GM23338 (cell line): ENCODE measurements at regions not wholly inside any gene's neighbourhood (a gene's known extent, or its start where the extent isn't known, plus 50 kb on each side); places are given as distances from the start of the nearest gene placed in this dataset.
A peak's percentile ranks its signal among the peaks of the same experiment; 100 is the strongest.

Source experiments
- ATAC-seq: fragments of 200-7000 bp; cut with Tn5 transposase; 3 replicates; pipeline ENCODE4 v1.9.1; 2020
- DNase-seq: peaks from one replicate; pipeline ENCODE4 v3.0.0-alpha.2; 2015; ENCODE audit warnings: low spot score
- H2AFZ ChIP-seq: fragments of 200-600 bp; sonication (generic); 2 replicates; pipeline ENCODE4 v1.8.0; 2016; ENCODE audit warnings: antibody characterized with exemption, mild to moderate bottlenecking, moderate library complexity
- H3F3A ChIP-seq: fragments of 200-600 bp; sonication (generic); replicated peaks from 2 replicates; pipeline ENCODE4 v1.8.0; 2017; ENCODE audit warnings: antibody characterized with exemption, mixed run types, low read depth
- H3K27ac ChIP-seq: fragments of 200-600 bp; sonication (generic); 2 replicates; pipeline ENCODE4 v1.6.1; 2016; ENCODE audit warnings: low read depth
- H3K27me3 ChIP-seq: fragments of 200-600 bp; sonication (generic); 2 replicates; pipeline ENCODE4 v1.8.0; 2016; ENCODE audit warnings: mild to moderate bottlenecking, mixed run types, moderate library complexity; ENCODE audit not compliant: insufficient read depth
- H3K36me3 ChIP-seq: fragments of 200-600 bp; sonication (generic); 2 replicates; pipeline ENCODE4 v1.8.0; 2016; ENCODE audit warnings: mild to moderate bottlenecking; ENCODE audit not compliant: insufficient read depth
- H3K4me1 ChIP-seq: fragments of 200-600 bp; sonication (generic); 2 replicates; pipeline ENCODE4 v1.8.0; 2016; ENCODE audit warnings: mild to moderate bottlenecking, moderate library complexity; ENCODE audit not compliant: insufficient read depth
- H3K4me2 ChIP-seq: fragments of 200-600 bp; sonication (generic); 2 replicates; pipeline ENCODE4 v1.7.1; 2017; ENCODE audit warnings: mixed run types
- H3K4me3 ChIP-seq: fragments of 200-600 bp; sonication (generic); 2 replicates; pipeline ENCODE4 v1.6.1; 2016; ENCODE audit warnings: mixed run types
- H3K79me2 ChIP-seq: fragments of 200-600 bp; sonication (generic); replicated peaks from 2 replicates; pipeline ENCODE4 v1.8.0; 2017; ENCODE audit warnings: mild to moderate bottlenecking; ENCODE audit not compliant: insufficient read depth
- H3K9me2 ChIP-seq: fragments of 200-600 bp; sonication (generic); 2 replicates; pipeline ENCODE4 v1.8.0; 2017; ENCODE audit not compliant: insufficient read depth
- H4K20me1 ChIP-seq: fragments of 200-600 bp; sonication (generic); replicated peaks from 2 replicates; pipeline ENCODE4 v1.8.0; 2017; ENCODE audit warnings: mild to moderate bottlenecking; ENCODE audit not compliant: insufficient read depth
- H3K27ac Mint-ChIP-seq: 2 replicates; pipeline ENCODE4 v1.8.0; 2020; ENCODE audit warnings: inconsistent platforms, mild to moderate bottlenecking, moderate library complexity, mixed read lengths
- H3K27me3 Mint-ChIP-seq: 3 replicates; pipeline ENCODE4 v1.8.0; 2022; ENCODE audit warnings: low read depth, mild to moderate bottlenecking, moderate library complexity, mixed read lengths, inconsistent platforms; ENCODE audit not compliant: insufficient read depth, poor library complexity
- H3K36me3 Mint-ChIP-seq: 3 replicates; pipeline ENCODE4 v1.8.0; 2021; ENCODE audit warnings: low read depth, mild to moderate bottlenecking, inconsistent platforms, moderate library complexity, mixed read lengths
- H3K4me1 Mint-ChIP-seq: 3 replicates; pipeline ENCODE4 v1.8.0; 2020; ENCODE audit warnings: mild to moderate bottlenecking, inconsistent platforms, mixed read lengths
- H3K4me3 Mint-ChIP-seq: 3 replicates; pipeline ENCODE4 v1.8.0; 2021; ENCODE audit warnings: moderate library complexity, mild to moderate bottlenecking, inconsistent platforms, mixed read lengths
- H3K9me3 Mint-ChIP-seq: 3 replicates; pipeline ENCODE4 v1.8.0; 2020; ENCODE audit warnings: moderate library complexity, mild to moderate bottlenecking, inconsistent platforms, mixed read lengths
- CREB1 ChIP-seq: fragments of 250-450 bp; sonication (Bioruptor Pico); IDR thresholded peaks from 2 replicates; pipeline ENCODE4 v1.5.0; 2020; ENCODE audit warnings: low read depth, mild to moderate bottlenecking, moderate library complexity
- EZH2 ChIP-seq: fragments of 200-600 bp; sonication (generic); IDR thresholded peaks from one replicate; pipeline ENCODE4 v1.8.0; 2017; ENCODE audit warnings: antibody characterized with exemption, mild to moderate bottlenecking, low read depth; ENCODE audit not compliant: unreplicated experiment
- NANOG ChIP-seq: IDR thresholded peaks from 2 replicates; pipeline ENCODE4 v1.6.1; 2016; ENCODE audit warnings: antibody characterized with exemption, borderline replicate concordance
- POLR2AphosphoS5 ChIP-seq: IDR thresholded peaks from 2 replicates; pipeline ENCODE4 v1.6.1; 2016; ENCODE audit warnings: antibody characterized with exemption, low read depth
- STAT1 ChIP-seq: IDR thresholded peaks from one replicate; pipeline ENCODE4 v1.6.1; 2016; ENCODE audit warnings: antibody characterized with exemption; ENCODE audit not compliant: unreplicated experiment
- ZNF114 ChIP-seq: fragments of 250-450 bp; sonication (Bioruptor Pico); IDR thresholded peaks from 2 replicates; pipeline ENCODE4 v1.5.0; 2020; ENCODE audit warnings: mild to moderate bottlenecking, moderate library complexity
- ZNF331 ChIP-seq: fragments of 250-450 bp; sonication (Bioruptor Pico); IDR thresholded peaks from 2 replicates; pipeline ENCODE4 v1.5.0; 2020; ENCODE audit warnings: low read depth, mild to moderate bottlenecking, moderate library complexity
- TF ChIP-seq, protein P1 (sequence below), 2 experiments: fragments of 200-600 bp in 1 of 2; sonication (generic) in 1 of 2; conservative IDR thresholded peaks; 2 replicates each; pipeline versions ENCODE4 v1.5.1 to v1.6.1; 2016 to 2017; ENCODE audit warnings: antibody characterized with exemption in 2 of 2, low read depth in 2 of 2, mild to moderate bottlenecking in 2 of 2, moderate library complexity in 1 of 2
- TF ChIP-seq, protein P2 (sequence below): IDR thresholded peaks from one replicate; pipeline ENCODE4 v1.6.1; 2018; ENCODE audit warnings: antibody characterized with exemption; ENCODE audit not compliant: unreplicated experiment
- TF ChIP-seq, protein P3 (sequence below): IDR thresholded peaks from 2 replicates; pipeline ENCODE4 v1.6.1; 2016; ENCODE audit warnings: antibody characterized with exemption

DNA sequence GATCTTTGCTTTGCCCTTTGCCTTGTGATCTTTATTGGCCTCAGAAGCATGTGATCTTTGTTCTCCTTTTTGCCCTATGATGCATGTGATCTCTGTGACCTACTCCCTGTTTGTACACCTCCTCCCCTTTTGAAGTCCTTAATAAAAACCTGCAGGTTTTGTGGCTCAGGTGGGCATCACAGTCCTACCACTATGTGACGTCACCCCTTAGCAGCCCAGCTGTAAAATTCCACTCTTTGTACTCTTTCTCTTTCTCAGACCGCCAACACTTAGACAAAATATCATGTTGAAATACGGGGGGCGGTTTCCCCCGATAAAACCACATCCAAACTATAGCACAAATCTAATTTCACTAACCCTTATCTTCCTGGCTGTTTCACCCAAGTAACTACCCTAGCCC lies 76.7 kb upstream of the RAPGEF4 start:
- H3K4me1 ChIP-seq: no peaks in the 10 kb centered on the region
- DNase-seq: no peak
- Mint-ChIP-seq H3K9me3 (peaks cover 29% of the 10 kb centered on the region), H3K4me3 (no peak overlapping the region), H3K27ac (no peak overlapping the region), H3K4me1 (no peaks in the 10 kb centered on the region), H3K36me3 (peaks cover 18% of the 10 kb centered on the region), H3K27me3 (peaks cover 2% of the 10 kb centered on the region)
- H3K79me2 ChIP-seq: no peaks in the 10 kb centered on the region
- H3K9me2 ChIP-seq: no peaks in the 10 kb centered on the region
- no peak for ATAC-seq
- H2AFZ ChIP-seq: no peak overlapping the region
- H4K20me1 ChIP-seq: no peaks in the 10 kb centered on the region
- TF ChIP-seq STAT1: no peak
- no peaks in the 10 kb centered on the region for H3K27me3 ChIP-seq
- no peak overlapping the region for H3K27ac ChIP-seq
- H3K4me2 ChIP-seq: no peak overlapping the region
- no peak overlapping the region for H3K4me3 ChIP-seq
- H3K36me3 ChIP-seq: 0 out of 2 replicates have a peak, but pooled peaks cover 6% of the 10 kb centered on the region
- no peaks in the 10 kb centered on the region for H3F3A ChIP-seq

DNA sequence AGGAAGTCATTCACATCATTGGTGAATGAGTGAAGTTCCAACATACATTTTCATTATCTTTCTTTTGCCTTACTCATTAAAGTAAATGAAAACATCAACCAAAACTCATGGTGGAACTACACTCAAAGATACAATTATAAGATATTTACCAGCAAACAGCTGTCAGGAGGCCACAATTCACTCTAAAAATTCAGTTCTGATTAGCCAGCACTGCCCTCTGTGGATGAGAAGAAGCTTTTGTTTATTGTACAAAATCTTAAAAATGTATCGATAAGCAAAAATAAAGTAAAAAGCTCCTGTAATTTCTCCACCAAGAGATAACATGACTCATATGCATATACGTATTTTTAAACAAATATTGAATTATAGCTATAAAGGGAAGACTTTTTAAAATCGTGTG lies 73.5 kb upstream of the RAPGEF4 start:
- Mint-ChIP-seq H3K9me3 (peaks cover 47% of the 10 kb centered on the region), H3K36me3 (peaks cover 24% of the 10 kb centered on the region), H3K27me3 (peaks cover 6% of the 10 kb centered on the region), H3K4me3 (no peak overlapping the region), H3K4me1 (peaks cover 3% of the 10 kb centered on the region; the same call in 1 of the 3 replicates), H3K27ac (no peak overlapping the region)
- 0 out of 2 replicates have a peak, but pooled peaks cover 2% of the 10 kb centered on the region for H3K4me1 ChIP-seq
- no peaks in the 10 kb centered on the region for H4K20me1 ChIP-seq
- 0 out of 2 replicates have a peak, but pooled peaks cover 6% of the 10 kb centered on the region for H3K36me3 ChIP-seq
- H3K79me2 ChIP-seq: no peaks in the 10 kb centered on the region
- DNase-seq (no peak), ATAC-seq (no peak)
- no peak overlapping the region for H2AFZ ChIP-seq
- H3K4me3 ChIP-seq: no peak overlapping the region
- no peaks in the 10 kb centered on the region for H3K27me3 ChIP-seq
- no peak overlapping the region for H3K4me2 ChIP-seq
- H3K9me2 ChIP-seq: no peaks in the 10 kb centered on the region; the same call in 1 of the 2 replicates
- no peak for TF ChIP-seq NANOG
- TF ChIP-seq, protein P1, sequence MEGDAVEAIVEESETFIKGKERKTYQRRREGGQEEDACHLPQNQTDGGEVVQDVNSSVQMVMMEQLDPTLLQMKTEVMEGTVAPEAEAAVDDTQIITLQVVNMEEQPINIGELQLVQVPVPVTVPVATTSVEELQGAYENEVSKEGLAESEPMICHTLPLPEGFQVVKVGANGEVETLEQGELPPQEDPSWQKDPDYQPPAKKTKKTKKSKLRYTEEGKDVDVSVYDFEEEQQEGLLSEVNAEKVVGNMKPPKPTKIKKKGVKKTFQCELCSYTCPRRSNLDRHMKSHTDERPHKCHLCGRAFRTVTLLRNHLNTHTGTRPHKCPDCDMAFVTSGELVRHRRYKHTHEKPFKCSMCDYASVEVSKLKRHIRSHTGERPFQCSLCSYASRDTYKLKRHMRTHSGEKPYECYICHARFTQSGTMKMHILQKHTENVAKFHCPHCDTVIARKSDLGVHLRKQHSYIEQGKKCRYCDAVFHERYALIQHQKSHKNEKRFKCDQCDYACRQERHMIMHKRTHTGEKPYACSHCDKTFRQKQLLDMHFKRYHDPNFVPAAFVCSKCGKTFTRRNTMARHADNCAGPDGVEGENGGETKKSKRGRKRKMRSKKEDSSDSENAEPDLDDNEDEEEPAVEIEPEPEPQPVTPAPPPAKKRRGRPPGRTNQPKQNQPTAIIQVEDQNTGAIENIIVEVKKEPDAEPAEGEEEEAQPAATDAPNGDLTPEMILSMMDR (conservative IDR thresholded peaks at IDR 0.05; ENCODE audit: low read depth in 2 of 2): 0 out of 4 replicates have a peak, but pooled peaks of 1 of the 2 experiments have one; percentile 1
- no peaks in the 10 kb centered on the region for H3F3A ChIP-seq
- H3K27ac ChIP-seq: no peak overlapping the region

DNA sequence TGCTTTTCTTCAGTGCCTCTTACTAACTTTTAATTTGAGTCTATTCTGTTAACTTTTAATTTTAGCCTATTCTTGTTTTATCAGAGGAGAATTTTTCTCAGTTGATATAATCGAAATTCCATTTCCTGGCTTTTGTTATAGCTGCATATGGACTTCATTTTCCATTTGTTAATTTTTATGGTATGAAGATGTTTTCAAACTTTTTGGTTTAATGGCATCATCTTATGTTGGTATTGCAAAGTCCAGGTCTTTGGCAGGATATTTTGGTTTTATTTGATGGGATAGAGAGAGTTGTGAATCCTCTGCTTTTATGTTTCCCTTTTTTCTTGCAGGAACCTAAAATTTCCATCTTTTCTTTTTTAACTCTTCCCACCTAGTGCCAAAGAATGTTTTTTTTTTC lies 70.9 kb upstream of the RAPGEF4 start:
- H3K4me1 ChIP-seq: 0 out of 2 replicates have a peak, but pooled peaks cover 5% of the 10 kb centered on the region

More for the DNA sequence above, 70.9 kb upstream of the RAPGEF4 start:
- Histone ChIP-seq H3K79me2 (no peaks in the 10 kb centered on the region), H2AFZ (no peak overlapping the region), H3F3A (no peaks in the 10 kb centered on the region), H4K20me1 (no peaks in the 10 kb centered on the region), H3K27ac (no peak overlapping the region), H3K9me2 (no peaks in the 10 kb centered on the region; the same call in 1 of the 2 replicates), H3K4me2 (no peak overlapping the region), H3K36me3 (no peaks in the 10 kb centered on the region), H3K27me3 (no peaks in the 10 kb centered on the region), H3K4me3 (no peak overlapping the region)
- Mint-ChIP-seq H3K4me3 (no peak overlapping the region), H3K27me3 (peaks cover 6% of the 10 kb centered on the region), H3K4me1 (peaks cover 7% of the 10 kb centered on the region; the same call in 2 of the 3 replicates), H3K9me3 (peaks cover 24% of the 10 kb centered on the region), H3K27ac (no peak overlapping the region), H3K36me3 (peaks cover 10% of the 10 kb centered on the region)
- TF ChIP-seq CREB1 (CRISPR knock-in tag) (no peak), NANOG (no peak), POLR2AphosphoS5 (no peak), ZNF114 (CRISPR knock-in tag) (no peak), EZH2 (no peak), ZNF331 (CRISPR knock-in tag) (no peak)
- TF ChIP-seq, protein P2, sequence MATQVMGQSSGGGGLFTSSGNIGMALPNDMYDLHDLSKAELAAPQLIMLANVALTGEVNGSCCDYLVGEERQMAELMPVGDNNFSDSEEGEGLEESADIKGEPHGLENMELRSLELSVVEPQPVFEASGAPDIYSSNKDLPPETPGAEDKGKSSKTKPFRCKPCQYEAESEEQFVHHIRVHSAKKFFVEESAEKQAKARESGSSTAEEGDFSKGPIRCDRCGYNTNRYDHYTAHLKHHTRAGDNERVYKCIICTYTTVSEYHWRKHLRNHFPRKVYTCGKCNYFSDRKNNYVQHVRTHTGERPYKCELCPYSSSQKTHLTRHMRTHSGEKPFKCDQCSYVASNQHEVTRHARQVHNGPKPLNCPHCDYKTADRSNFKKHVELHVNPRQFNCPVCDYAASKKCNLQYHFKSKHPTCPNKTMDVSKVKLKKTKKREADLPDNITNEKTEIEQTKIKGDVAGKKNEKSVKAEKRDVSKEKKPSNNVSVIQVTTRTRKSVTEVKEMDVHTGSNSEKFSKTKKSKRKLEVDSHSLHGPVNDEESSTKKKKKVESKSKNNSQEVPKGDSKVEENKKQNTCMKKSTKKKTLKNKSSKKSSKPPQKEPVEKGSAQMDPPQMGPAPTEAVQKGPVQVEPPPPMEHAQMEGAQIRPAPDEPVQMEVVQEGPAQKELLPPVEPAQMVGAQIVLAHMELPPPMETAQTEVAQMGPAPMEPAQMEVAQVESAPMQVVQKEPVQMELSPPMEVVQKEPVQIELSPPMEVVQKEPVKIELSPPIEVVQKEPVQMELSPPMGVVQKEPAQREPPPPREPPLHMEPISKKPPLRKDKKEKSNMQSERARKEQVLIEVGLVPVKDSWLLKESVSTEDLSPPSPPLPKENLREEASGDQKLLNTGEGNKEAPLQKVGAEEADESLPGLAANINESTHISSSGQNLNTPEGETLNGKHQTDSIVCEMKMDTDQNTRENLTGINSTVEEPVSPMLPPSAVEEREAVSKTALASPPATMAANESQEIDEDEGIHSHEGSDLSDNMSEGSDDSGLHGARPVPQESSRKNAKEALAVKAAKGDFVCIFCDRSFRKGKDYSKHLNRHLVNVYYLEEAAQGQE: no peak
- TF ChIP-seq, protein P1 (conservative IDR thresholded peaks at IDR 0.05; ENCODE audit: low read depth in 2 of 2): no peak
- TF ChIP-seq, protein P3, sequence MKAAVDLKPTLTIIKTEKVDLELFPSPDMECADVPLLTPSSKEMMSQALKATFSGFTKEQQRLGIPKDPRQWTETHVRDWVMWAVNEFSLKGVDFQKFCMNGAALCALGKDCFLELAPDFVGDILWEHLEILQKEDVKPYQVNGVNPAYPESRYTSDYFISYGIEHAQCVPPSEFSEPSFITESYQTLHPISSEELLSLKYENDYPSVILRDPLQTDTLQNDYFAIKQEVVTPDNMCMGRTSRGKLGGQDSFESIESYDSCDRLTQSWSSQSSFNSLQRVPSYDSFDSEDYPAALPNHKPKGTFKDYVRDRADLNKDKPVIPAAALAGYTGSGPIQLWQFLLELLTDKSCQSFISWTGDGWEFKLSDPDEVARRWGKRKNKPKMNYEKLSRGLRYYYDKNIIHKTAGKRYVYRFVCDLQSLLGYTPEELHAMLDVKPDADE: no peak
- ATAC-seq (no peak), DNase-seq (no peak)
